OCI-LY1 (cell line): ENCODE measurements at regions not wholly inside any gene's neighbourhood (a gene's known extent, or its start where the extent isn't known, plus 50 kb on each side); places are given as distances from the start of the nearest gene placed in this dataset.

ENCODE experiments used
- CTCF ChIP-seq: fragments of 200-600 bp; sonication (generic), shearing (Covaris generic); IDR thresholded peaks from 2 replicates; pipeline ENCODE4 v1.5.1; 2017; ENCODE audit warnings: mild to moderate bottlenecking, antibody characterized with exemption, low read length, moderate library complexity, mixed read lengths
- EZH2 ChIP-seq: fragments of 200-600 bp; sonication (generic), shearing (Covaris generic); IDR thresholded peaks from 2 replicates; pipeline ENCODE4 v1.8.0; 2017; ENCODE audit warnings: borderline replicate concordance, mixed run types, mild to moderate bottlenecking, antibody characterized with exemption, low read length, moderate library complexity, mixed read lengths

- TF ChIP-seq CTCF (no peak), EZH2 (no peak)
Observed at GRCh38 chr3:166199491-166199890, 362.3 kb upstream of the BCHE start.
